ENCODE measurements at regions not wholly inside any gene's neighbourhood (a gene's known extent, or its start where the extent isn't known, plus 50 kb on each side); places are given as distances from the start of the nearest gene placed in this dataset.

DNA sequence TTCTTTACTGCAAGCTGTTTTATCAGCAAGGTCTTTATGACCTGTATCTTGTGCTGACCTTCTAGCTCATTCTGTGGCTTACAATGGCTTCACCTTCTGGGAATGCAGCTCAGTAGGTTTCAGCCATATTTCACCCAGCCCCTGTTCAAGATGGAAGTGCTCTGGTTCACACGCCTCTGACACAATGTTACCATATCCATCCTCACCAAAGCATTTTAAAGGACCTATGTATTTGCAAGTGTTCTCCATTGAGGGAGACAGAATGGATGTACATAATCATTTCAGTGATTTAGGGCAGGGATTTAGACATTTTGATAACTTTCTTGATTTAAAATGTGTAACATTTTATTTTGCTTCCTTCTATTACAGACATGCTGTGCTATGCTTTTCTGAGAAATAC lies 182.3 kb upstream of the FN1 start:
- H3K27ac Mint-ChIP-seq (ENCODE audit: unreplicated experiment), result no peak overlapping the region

DNA sequence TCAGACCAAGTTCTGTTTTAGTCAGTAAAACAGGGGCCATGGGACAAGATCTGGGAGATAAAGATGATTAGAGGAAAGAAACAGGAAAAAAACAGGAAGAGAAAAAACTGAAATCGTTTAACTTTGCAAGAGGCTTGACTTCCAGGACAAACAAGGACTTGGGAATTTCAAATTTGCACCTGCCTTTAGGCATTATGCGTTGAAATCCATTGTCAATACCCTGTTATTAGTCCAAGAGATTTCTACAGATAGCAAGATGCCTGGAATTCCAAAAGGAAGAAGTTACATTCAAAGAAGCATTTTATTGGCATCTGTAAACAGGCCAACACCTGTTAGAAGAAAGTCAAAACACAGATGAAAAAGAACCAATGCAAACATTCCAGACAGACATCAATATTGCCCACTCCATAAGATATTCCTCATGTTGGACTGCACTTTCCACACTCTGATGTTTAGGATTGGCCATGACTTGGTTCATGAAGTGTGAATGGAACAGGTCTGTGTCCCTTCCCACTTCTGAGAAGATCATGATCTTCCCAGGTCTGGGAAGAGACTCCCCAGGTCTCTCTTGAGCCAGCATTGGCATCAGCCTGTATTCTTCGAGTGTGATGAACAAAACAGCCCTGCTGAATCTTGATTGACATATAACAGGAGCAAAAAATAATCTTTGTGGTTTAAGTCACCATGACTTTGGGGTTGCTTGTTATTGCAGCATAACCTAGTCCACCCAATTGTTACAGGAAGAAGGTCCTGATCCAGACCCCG lies 181.4 kb upstream of the FN1 start:
- no peaks in the 10 kb centered on the region for H3K36me3 Mint-ChIP-seq (ENCODE audit: unreplicated experiment)
- TF ChIP-seq, protein P1, sequence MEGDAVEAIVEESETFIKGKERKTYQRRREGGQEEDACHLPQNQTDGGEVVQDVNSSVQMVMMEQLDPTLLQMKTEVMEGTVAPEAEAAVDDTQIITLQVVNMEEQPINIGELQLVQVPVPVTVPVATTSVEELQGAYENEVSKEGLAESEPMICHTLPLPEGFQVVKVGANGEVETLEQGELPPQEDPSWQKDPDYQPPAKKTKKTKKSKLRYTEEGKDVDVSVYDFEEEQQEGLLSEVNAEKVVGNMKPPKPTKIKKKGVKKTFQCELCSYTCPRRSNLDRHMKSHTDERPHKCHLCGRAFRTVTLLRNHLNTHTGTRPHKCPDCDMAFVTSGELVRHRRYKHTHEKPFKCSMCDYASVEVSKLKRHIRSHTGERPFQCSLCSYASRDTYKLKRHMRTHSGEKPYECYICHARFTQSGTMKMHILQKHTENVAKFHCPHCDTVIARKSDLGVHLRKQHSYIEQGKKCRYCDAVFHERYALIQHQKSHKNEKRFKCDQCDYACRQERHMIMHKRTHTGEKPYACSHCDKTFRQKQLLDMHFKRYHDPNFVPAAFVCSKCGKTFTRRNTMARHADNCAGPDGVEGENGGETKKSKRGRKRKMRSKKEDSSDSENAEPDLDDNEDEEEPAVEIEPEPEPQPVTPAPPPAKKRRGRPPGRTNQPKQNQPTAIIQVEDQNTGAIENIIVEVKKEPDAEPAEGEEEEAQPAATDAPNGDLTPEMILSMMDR (IDR thresholded peaks at IDR 0.05; ENCODE audit: partially characterized antibody, unreplicated experiment), result no peak
- peaks cover 2% of the 10 kb centered on the region for H3K9me3 Mint-ChIP-seq (ENCODE audit: unreplicated experiment)

More for the DNA sequence above, 182.3 kb upstream of the FN1 start:
- TF ChIP-seq, protein P1 (IDR thresholded peaks at IDR 0.05; ENCODE audit: partially characterized antibody, unreplicated experiment), result no peak
- Mint-ChIP-seq H3K4me1 (ENCODE audit: low read depth, unreplicated experiment) (peaks cover 11% of the 10 kb centered on the region), H3K36me3 (ENCODE audit: unreplicated experiment) (no peaks in the 10 kb centered on the region), H3K9me3 (ENCODE audit: unreplicated experiment) (peaks cover 2% of the 10 kb centered on the region), H3K4me3 (ENCODE audit: unreplicated experiment) (no peak overlapping the region), H3K27me3 (ENCODE audit: unreplicated experiment) (peaks cover 2% of the 10 kb centered on the region)
- DNase-seq, result no peak

DNA sequence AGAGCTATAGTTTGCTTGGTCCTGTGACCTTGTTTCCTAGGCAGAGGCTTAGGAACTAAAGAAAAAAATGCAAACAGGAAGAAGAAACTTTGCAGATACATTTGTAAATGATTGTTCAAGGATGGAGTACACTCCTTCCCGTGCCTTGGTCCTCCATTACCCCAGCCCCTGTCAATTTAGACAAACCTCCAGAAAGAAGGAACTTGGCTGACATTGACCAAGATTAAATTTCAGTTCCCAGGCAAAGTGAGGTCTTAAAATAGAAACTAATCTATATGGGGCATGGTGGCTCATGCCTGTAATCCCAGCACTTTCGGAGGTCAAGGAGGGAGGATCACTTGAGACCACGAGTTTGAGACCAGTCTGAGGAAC lies 179.9 kb upstream of the FN1 start:
- DNase-seq, result no peak
- peaks cover 3% of the 10 kb centered on the region for H3K9me3 Mint-ChIP-seq (ENCODE audit: unreplicated experiment)
- H3K4me3 Mint-ChIP-seq (ENCODE audit: unreplicated experiment), result no peak overlapping the region
- H3K36me3 Mint-ChIP-seq (ENCODE audit: unreplicated experiment), result no peaks in the 10 kb centered on the region
- H3K27me3 Mint-ChIP-seq (ENCODE audit: unreplicated experiment), result peaks cover 2% of the 10 kb centered on the region
- H3K27ac Mint-ChIP-seq (ENCODE audit: unreplicated experiment), result no peak overlapping the region
- TF ChIP-seq, protein P1 (IDR thresholded peaks at IDR 0.05; ENCODE audit: partially characterized antibody, unreplicated experiment), result no peak
- H3K4me1 Mint-ChIP-seq (ENCODE audit: low read depth, unreplicated experiment), result peaks cover 11% of the 10 kb centered on the region

More for the DNA sequence above, 181.4 kb upstream of the FN1 start:
- Mint-ChIP-seq H3K27me3 (ENCODE audit: unreplicated experiment) (peaks cover 2% of the 10 kb centered on the region), H3K27ac (ENCODE audit: unreplicated experiment) (no peak overlapping the region), H3K4me1 (ENCODE audit: low read depth, unreplicated experiment) (peaks cover 11% of the 10 kb centered on the region), H3K4me3 (ENCODE audit: unreplicated experiment) (no peak overlapping the region)
- DNase-seq, result no peak

DNA sequence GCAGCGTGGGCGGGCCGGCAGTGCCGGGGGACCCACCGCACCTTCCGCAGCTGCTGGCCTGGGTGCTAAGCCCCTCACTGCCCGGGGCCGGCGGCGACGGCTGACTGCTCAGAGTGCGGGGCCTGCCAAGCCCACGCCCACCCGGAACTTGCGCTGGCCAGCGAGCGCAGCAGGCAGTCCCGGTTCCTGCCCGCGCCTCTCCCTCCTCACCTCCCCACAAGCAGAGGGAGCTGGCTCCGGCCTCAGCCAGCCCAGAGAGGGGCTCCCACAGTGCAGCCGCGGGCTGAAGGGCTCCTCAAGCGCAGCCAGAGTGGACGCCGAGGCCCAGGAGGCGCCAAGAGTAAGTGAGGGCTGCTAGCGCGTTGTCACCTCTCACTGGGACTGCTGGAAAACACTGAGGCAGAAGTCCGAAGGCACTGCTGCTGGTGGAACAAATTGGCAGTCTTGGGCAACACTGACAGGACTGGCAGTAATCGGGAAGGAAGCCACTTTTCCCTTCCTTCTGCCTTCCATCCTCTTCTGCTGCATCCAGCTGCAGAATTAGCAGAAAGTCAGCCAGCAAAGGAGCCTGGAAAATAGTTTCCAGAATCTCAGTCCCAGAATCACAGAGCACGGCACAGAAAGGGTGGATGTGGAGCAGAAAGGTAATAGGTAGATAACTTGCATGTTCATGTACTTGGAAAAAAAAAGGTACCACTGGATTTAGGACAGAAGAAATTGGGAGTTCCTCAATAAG lies 179.4 kb upstream of the FN1 start:
- H3K27ac Mint-ChIP-seq (ENCODE audit: unreplicated experiment), result no peak overlapping the region
- H3K4me3 Mint-ChIP-seq (ENCODE audit: unreplicated experiment), result no peak overlapping the region
- TF ChIP-seq, protein P1 (IDR thresholded peaks at IDR 0.05; ENCODE audit: partially characterized antibody, unreplicated experiment), result no peak
- H3K9me3 Mint-ChIP-seq (ENCODE audit: unreplicated experiment), result peaks cover 4% of the 10 kb centered on the region
- H3K27me3 Mint-ChIP-seq (ENCODE audit: unreplicated experiment), result peaks cover 2% of the 10 kb centered on the region
- no peaks in the 10 kb centered on the region for H3K36me3 Mint-ChIP-seq (ENCODE audit: unreplicated experiment)
- peaks cover 11% of the 10 kb centered on the region for H3K4me1 Mint-ChIP-seq (ENCODE audit: low read depth, unreplicated experiment)
- DNase-seq, result no peak

DNA sequence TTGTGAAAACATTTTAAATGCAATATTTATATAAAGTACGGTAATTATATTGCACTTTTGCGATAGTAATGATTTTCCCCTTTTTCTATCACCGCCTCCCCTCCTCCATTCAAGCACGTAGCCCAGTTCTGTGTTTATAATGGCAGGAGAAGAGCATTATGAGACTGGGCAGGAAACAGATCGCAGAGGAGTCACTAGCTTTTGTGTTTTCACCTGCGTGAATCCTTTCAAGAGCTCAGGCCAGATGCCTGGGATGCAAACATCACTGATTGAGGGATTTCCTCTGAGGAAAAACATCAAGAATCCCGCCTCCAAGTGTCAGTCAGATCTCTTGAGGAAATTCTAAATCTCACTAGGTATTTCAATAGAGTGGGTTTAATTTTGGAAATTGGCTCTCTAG lies 178.4 kb upstream of the FN1 start:
- H3K36me3 Mint-ChIP-seq (ENCODE audit: unreplicated experiment), result no peaks in the 10 kb centered on the region
- peaks cover 2% of the 10 kb centered on the region for H3K27me3 Mint-ChIP-seq (ENCODE audit: unreplicated experiment)
- no peak for DNase-seq
- H3K27ac Mint-ChIP-seq (ENCODE audit: unreplicated experiment), result no peak overlapping the region
- H3K9me3 Mint-ChIP-seq (ENCODE audit: unreplicated experiment), result peaks cover 6% of the 10 kb centered on the region
- TF ChIP-seq, protein P1 (IDR thresholded peaks at IDR 0.05; ENCODE audit: partially characterized antibody, unreplicated experiment), result no peak
- no peak overlapping the region for H3K4me3 Mint-ChIP-seq (ENCODE audit: unreplicated experiment)
- H3K4me1 Mint-ChIP-seq (ENCODE audit: low read depth, unreplicated experiment), result peaks cover 5% of the 10 kb centered on the region
